GM12873 (cell line): ENCODE measurements at regions not wholly inside any gene's neighbourhood (a gene's known extent, or its start where the extent isn't known, plus 50 kb on each side); places are given as distances from the start of the nearest gene placed in this dataset.

Source experiments
- CTCF ChIP-seq: IDR thresholded peaks from 2 replicates; pipeline ENCODE4 v1.5.1; 2012; ENCODE audit warnings: low read depth, mild to moderate bottlenecking, moderate library complexity, low read length, control low read depth; ENCODE audit not compliant: insufficient read depth; ENCODE audit errors: missing control alignments

- no peak for TF ChIP-seq CTCF
Measured at GRCh38 chr22:48265000-48265625, 1502.7 kb downstream of the TBC1D22A start.

GRCh38 chr22:48264586-48264985 lies 1502.1 kb downstream of the TBC1D22A start:
- no peak for TF ChIP-seq CTCF

- no peak for TF ChIP-seq CTCF
Measured at GRCh38 chr22:48263791-48264351, 1501.4 kb downstream of the TBC1D22A start.

- TF ChIP-seq CTCF: no peak
Measured at GRCh38 chr22:48263431-48263765, 1500.9 kb downstream of the TBC1D22A start.

- TF ChIP-seq CTCF: no peak
Measured at GRCh38 chr22:48262596-48263430, 1500.4 kb downstream of the TBC1D22A start.

- no peak for TF ChIP-seq CTCF
Measured at GRCh38 chr22:48261706-48262105, 1499.3 kb downstream of the TBC1D22A start.

- no peak for TF ChIP-seq CTCF
Measured at GRCh38 chr22:48261048-48261621, 1498.7 kb downstream of the TBC1D22A start.
